Kidney (tissue), 13 donors: ENCODE measurements at regions not wholly inside any gene's neighbourhood (a gene's known extent, or its start where the extent isn't known, plus 50 kb on each side); places are given as distances from the start of the nearest gene placed in this dataset.
A peak's percentile ranks its signal among the peaks of the same experiment; 100 is the strongest.

Experiments used
- DNase-seq, 5 donors: peaks; one replicate each; pipeline ENCODE4 v3.0.0-alpha.2; 2013 to 2020
- FAIRE-seq: peaks from 2 replicates; lab custom pipeline; 2012; peaks lifted over from hg19 to GRCh38; lab: Jason Lieb, UNC
- H3K27ac ChIP-seq, 2 donors: one replicate each; pipeline ENCODE4 v1.7.0; 2013; ENCODE audit warnings: low read depth in 2 of 2, low read length in 2 of 2, inconsistent platforms in 1 of 2
- H3K27me3 ChIP-seq: one replicate; pipeline ENCODE4 v1.7.1; 2013; ENCODE audit warnings: low read length, inconsistent platforms; ENCODE audit not compliant: control insufficient read depth, insufficient read depth
- H3K36me3 ChIP-seq, 3 donors: one replicate each; pipeline versions ENCODE4 v1.7.0 to v1.7.1; 2013; ENCODE audit warnings: low read length in 3 of 3, control low read depth in 1 of 3, inconsistent platforms in 1 of 3; ENCODE audit not compliant: insufficient read depth in 3 of 3, control insufficient read depth in 2 of 3
- H3K4me1 ChIP-seq, 3 donors: one replicate each; pipeline versions ENCODE4 v1.7.0 to v1.7.1; 2013; ENCODE audit warnings: low read length in 3 of 3, inconsistent platforms in 1 of 3, low read depth in 1 of 3; ENCODE audit not compliant: control insufficient read depth in 2 of 3, insufficient read depth in 2 of 3
- H3K4me3 ChIP-seq, 3 donors: one replicate each; pipeline versions ENCODE4 v1.7.0 to v1.8.1; 2013; ENCODE audit warnings: low read length in 3 of 3, control low read depth in 1 of 3, inconsistent platforms in 1 of 3
- H3K9ac ChIP-seq, 3 donors: one replicate each; pipeline versions ENCODE4 v1.7.0 to v1.7.1; 2013; ENCODE audit warnings: low read length in 3 of 3, control low read depth in 1 of 3, inconsistent platforms in 1 of 3
- H3K9me3 ChIP-seq, 3 donors: one replicate each; pipeline versions ENCODE4 v1.7.0 to v1.7.1; 2013; ENCODE audit warnings: low read length in 3 of 3, control low read depth in 1 of 3, inconsistent platforms in 1 of 3; ENCODE audit not compliant: control insufficient read depth in 2 of 3, insufficient read depth in 1 of 3
- CTCF ChIP-seq: IDR thresholded peaks from 3 replicates; pipeline ENCODE4 v1.5.1; 2012; ENCODE audit warnings: mild to moderate bottlenecking, moderate library complexity, borderline replicate concordance; ENCODE audit not compliant: insufficient read depth; ENCODE audit errors: extremely low read depth
- intact Hi-C: fragments of 100-400 bp; cut with DNase I; formaldehyde crosslinking; loops from one replicate; pipeline ENCODE4 v1.11.1; 2022
- donor health status: control.
- donor health status: control.
- donor health status: control.
- donor health status: control.
- donor health status: control.
- donor health status: DM: yes; HTN: yes; CAD: no.
- donor health status: Normal renal cell carcinoma (clear cell type).

DNA sequence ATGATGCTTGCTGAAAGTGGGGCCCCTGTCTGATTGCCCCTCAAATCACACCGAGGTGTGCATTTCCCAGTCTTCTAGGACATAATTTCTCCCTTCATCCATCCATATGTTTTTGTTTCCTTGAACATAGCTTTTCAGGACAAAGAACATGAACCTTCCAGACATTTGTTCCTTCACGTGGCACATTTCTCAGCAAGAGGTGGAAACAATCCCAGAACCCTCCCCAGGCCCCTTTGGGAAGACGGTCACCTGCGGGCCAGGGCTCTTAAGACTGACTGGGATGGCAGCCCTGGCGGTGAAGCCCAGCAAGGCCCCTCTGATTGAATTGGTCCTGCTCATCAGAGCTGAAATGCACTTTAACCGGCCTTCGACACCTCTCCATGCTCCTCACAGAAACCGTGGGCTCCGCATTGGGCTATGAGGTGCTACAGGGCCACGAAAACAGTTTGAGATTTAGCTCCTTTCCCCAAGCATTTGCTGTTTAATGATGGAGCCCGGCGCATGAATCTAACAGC lies 522.5 kb upstream of the DPP6 start:
- intact Hi-C loops = no loop called here
- no peaks in the 10 kb centered on the region for H3K4me1 ChIP-seq
- no peaks in the 10 kb centered on the region for H3K36me3 ChIP-seq
- H3K27me3 ChIP-seq = no peaks in the 10 kb centered on the region
- no peak overlapping the region for H3K9ac ChIP-seq
- no peak for TF ChIP-seq CTCF
- FAIRE-seq (no peak), DNase-seq (no peak)
- H3K9me3 ChIP-seq = peaks cover 0 to 2% (median 0%) of the 10 kb centered on the region in 3 donors
- H3K27ac ChIP-seq = no peak overlapping the region
- H3K4me3 ChIP-seq = no peak overlapping the region

GRCh38 chr7:153530441-153530840 lies 521.8 kb upstream of the DPP6 start:
- no peak overlapping the region for H3K4me3 ChIP-seq
- peaks cover 0 to 2% (median 0%) of the 10 kb centered on the region in 3 donors for H3K9me3 ChIP-seq
- no peak for TF ChIP-seq CTCF
- intact Hi-C loops = no loop called here
- H3K27ac ChIP-seq = no peak overlapping the region
- no peak overlapping the region for H3K9ac ChIP-seq
- FAIRE-seq (no peak), DNase-seq (no peak)
- no peaks in the 10 kb centered on the region for H3K36me3 ChIP-seq
- no peaks in the 10 kb centered on the region for H3K4me1 ChIP-seq
- H3K27me3 ChIP-seq = no peaks in the 10 kb centered on the region

DNA sequence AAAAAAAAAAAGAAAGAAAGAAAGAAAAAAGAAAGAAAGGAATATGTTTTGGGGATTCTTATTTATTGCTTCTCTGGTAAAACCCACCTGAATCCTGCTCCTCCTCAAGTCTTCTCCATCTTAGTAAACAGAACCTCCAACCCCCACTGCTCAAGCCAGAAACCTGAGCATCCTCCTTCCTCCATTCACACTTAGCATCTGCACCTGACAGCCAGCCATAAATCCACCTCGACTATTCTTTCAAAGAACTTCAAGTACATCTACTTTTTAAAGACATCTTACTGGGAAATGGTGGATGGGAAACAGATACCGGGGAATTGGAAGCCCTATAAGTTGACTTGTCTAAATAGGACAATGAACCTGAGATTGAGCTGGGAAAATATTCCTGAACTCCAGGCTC lies 519.9 kb upstream of the DPP6 start:
- Histone ChIP-seq H3K36me3 (no peaks in the 10 kb centered on the region), H3K9me3 (peaks cover 0 to 2% (median 0%) of the 10 kb centered on the region in 3 donors), H3K9ac (no peak overlapping the region), H3K27ac (no peak overlapping the region), H3K4me1 (no peaks in the 10 kb centered on the region), H3K27me3 (no peaks in the 10 kb centered on the region), H3K4me3 (no peak overlapping the region)
- intact Hi-C loops = no loop called here
- TF ChIP-seq CTCF = no peak
- DNase-seq = peak in 3 of 5 donors; percentile 35 to 61 (median 51)
- FAIRE-seq = no peak

- H3K4me3 ChIP-seq = no peak overlapping the region
- no peaks in the 10 kb centered on the region for H3K4me1 ChIP-seq
- H3K27ac ChIP-seq = no peak overlapping the region
- no peaks in the 10 kb centered on the region for H3K27me3 ChIP-seq
- H3K9me3 ChIP-seq = no peaks in the 10 kb centered on the region
- FAIRE-seq (no peak), DNase-seq (no peak)
- intact Hi-C loops = no loop called here
- no peak for TF ChIP-seq CTCF
- H3K36me3 ChIP-seq = no peaks in the 10 kb centered on the region
- H3K9ac ChIP-seq = no peak overlapping the region
Observed at GRCh38 chr7:153537271-153537670, 514.9 kb upstream of the DPP6 start.
